Uterus (tissue), 2 donors: ENCODE measurements at regions not wholly inside any gene's neighbourhood (a gene's known extent, or its start where the extent isn't known, plus 50 kb on each side); places are given as distances from the start of the nearest gene placed in this dataset.

Source experiments
- CTCF ChIP-seq, 4 experiments: fragments of 200-600 bp in 2 of 4; fragments of 450-650 bp in 2 of 4; sonication (generic) in 2 of 4; IDR thresholded peaks; one replicate each; pipeline ENCODE4 v1.5.1; 2016 to 2019; ENCODE audit warnings: antibody characterized with exemption in 4 of 4, mild to moderate bottlenecking in 2 of 4, moderate library complexity in 1 of 4
- POLR2A ChIP-seq, 2 donors: fragments of 450-650 bp; IDR thresholded peaks; one replicate each; pipeline ENCODE4 v1.6.1; 2016; ENCODE audit warnings: antibody characterized with exemption in 2 of 2, mild to moderate bottlenecking in 1 of 2, moderate library complexity in 1 of 2

GRCh38 chr12:124415064-124415463, 120.2 kb downstream of the RFLNA start:
- TF ChIP-seq CTCF (IDR thresholded peaks at IDR 0.05) (no peak), POLR2A (IDR thresholded peaks at IDR 0.05) (no peak)
